GM21825 (cell line): ENCODE measurements at regions not wholly inside any gene's neighbourhood (a gene's known extent, or its start where the extent isn't known, plus 50 kb on each side); places are given as distances from the start of the nearest gene placed in this dataset.
"Not testable (repeated sequence)": the region's sequence is repeated elsewhere in the genome, so short reads cannot be mapped to it uniquely, and the experiment has no call there.

ENCODE experiments used
- ATAC-seq: cut with Tn5 transposase; IDR thresholded peaks from one replicate; pipeline ENCODE4 v1.9.1; 2021; ENCODE audit warnings: mild to moderate bottlenecking, moderate library complexity; ENCODE audit not compliant: unreplicated experiment

DNA sequence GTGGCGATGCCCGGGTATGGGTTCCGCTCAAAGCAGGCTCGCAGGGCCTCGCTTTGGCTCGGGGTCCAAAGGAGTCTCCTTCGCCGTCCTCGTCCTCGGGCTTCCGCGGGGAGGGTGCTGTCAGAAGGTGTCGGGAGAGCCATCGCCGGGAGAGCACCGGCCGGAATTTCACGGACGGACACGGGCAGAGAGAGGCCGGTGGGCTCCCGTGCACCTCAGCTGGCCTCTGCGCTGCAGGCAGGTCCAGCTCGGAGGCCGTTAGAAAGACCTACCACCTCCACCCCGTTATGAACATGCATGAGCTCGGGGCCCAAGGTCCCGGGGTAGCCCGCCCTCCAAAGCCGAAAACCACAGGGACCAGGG is 1846.0 kb upstream of the DEFB115 start:
- ATAC-seq: not testable (repeated sequence)

DNA sequence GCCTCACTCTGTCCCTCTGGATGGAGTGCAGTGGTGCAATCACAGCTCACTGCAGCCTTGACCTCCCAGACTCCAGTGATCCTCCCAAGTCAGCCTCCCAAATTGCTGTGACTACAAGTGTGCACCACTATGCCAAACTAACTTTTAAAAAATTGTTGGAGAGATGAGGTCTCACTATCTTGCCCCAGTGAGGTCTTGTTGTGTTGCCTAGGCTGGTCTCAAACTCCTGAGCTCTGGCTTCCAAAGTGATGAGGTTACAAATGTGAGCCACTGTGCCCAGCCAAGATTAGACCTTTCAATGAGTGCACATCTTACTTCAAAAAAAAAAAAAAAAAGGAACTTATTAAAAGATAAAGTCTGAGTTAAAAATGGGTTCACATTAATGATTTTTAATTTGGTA is 1838.1 kb upstream of the DEFB115 start:
- ATAC-seq: no peak

DNA sequence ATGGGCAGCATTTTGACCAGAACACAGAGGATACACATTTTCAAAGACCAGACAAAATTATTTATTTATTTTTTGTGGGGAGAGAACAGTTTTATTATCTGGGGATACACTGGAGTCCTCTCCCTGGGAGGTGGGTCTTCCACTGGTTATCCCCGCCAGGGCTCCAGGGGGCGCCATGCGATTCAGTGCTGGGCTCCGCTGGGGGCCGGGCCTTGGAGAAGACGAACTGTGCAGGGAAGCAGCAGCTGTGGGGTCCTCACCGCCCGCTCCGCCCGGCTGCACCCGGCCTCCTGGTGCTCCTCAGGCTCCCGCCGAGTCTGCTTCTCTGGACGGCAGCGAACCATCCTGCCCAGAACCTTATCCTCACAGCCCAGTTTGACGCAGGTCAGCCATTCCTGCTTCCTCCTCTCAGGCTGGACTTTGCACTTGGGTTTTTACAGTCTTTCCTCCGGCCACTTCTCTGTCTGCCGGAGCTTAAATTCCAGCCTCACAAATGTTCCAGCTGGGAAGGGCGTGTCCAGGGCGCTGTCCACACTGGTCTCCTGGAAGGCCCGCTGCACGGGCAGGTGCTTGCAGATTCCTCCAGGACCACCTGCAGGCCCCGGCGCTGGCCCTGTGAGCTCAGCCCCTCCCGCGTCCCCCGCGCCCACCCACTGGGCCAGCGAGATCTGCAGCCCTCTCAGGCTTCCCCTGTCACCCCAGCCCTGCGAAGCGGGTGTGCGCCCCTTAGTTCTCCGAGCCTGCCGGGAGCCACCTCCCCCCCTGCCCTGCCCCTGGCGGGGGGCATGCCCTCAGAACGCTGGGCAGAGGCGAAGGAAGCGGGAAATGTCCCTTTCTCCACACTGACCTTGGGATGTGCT is 1830.0 kb upstream of the DEFB115 start:
- no peak for ATAC-seq

DNA sequence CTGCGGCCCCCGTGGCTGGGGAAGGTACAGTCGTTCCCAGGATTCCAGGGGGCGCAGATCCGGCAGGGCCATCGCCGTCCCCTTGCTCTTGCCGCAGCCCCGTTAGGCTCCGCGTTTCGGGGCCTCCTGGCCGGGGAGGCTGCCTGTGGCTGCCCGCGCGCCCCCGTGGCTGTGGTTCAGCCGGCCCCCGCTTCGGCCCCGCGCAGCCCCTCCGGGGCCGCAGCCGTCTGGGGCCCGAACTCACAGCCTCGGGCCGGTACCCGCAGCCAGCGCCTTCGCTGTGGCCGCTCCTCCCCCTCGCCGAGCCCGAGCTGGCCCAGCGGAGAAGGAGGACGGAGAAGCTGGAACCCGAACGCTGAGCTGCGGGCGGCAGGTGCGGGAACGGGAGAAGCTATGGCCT is 1826.9 kb upstream of the DEFB115 start:
- no peak for ATAC-seq

DNA sequence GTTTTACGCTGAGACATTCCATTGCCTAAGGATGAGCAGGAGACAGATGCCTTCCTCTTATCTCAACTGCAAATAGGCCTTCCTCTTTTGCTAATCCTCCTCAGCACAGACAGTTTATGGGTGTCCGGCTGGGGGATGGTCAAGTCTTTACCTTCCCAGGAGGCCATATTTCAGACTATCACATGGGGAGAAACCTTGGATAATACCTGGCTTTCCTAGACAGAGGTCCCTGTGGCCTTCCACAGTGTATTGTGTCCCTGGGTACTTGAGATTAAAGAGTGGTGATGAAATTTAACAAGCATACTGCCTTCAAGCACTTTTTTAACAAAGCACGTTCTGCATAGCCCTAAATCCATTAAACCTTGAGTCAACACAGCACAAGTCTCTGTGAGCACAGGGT is 1816.7 kb upstream of the DEFB115 start:
- not testable (repeated sequence) for ATAC-seq

DNA sequence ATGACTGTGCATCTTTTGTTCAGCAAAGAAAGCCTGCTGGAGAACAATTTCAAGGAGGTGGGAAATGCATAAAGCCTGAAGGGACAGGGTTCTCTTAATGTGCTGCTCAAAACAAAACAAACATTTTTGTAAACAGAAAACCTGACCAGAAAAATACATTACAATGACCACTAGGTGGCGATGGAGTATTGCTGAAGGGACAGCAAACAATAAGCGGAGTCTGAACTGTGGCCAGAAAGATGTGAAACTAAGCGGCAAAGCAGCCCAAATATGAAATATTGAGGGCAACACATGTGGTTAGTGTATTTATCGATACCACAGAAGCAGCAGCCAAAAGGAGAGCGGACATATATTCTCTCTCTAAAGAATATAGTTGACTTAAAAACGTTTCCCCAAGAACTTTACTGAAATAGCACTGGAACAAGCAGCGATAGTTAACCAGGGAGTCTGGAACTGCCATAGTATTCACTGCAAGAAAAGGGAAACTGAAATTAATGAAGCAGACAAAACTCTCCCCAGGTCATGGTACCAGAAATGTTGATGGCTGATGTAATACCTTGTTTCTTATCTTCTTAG is 1814.2 kb upstream of the DEFB115 start:
- ATAC-seq: not testable (repeated sequence)

DNA sequence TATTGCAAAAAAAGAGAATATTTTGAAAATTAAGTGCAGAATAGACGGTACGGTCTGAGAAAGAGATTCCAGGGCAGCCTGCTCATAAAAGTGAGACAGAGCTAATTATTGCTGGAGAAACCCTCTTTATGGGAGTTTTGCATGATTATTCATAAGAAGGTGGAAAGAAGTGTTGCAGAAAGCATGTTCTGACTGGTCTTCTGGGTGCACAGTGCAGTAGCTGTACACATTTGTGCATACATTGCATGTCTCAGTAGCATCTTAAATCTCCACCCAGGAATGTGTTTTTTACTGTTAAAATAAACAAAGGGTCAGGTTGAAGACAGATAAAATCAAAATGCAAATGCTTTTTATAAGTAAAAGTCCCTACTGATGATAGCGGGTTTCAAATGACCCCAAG is 1813.6 kb upstream of the DEFB115 start:
- peak; percentile 90 for ATAC-seq

DNA sequence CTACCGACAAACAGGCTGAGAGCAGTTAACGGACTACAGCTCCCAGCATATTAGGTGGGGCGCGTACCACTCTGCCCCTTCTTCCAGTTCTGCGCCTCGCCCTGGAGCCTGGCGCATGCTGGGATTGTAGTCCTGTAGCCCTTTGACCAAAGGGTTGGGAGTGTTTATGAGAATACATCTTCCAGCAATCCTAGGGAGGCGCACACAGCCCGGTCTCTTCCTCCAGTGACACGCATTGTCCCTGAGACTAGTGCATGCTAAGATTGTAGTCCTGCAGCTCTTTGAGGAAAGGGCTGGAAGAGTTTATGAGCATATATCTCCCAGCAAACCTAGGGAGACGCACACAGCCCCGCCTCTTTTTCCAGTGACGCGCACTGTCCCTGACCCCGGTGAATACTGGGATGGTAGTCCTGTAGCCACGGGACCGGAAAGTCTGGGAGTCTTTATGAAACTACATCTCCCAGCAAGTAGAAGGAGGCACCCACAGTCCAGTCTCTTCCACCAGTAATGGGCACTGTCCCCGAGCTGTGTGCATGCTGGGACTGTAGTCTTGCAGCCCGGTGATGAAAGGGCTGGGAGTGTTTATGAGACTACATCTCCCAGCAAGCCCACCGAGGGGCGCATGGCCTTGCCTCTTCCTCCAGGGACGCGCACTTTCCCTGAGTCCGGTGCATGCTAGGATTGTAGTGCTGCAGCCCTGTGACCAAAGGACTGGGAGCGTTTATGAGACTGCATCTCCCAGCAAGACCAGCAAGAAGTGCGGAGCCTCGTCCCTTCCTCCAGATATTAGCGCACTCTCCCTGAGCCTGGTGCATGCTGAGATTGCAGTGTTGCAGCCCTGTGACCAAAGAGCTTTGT is 1812.2 kb upstream of the DEFB115 start:
- ATAC-seq: not testable (repeated sequence)

DNA sequence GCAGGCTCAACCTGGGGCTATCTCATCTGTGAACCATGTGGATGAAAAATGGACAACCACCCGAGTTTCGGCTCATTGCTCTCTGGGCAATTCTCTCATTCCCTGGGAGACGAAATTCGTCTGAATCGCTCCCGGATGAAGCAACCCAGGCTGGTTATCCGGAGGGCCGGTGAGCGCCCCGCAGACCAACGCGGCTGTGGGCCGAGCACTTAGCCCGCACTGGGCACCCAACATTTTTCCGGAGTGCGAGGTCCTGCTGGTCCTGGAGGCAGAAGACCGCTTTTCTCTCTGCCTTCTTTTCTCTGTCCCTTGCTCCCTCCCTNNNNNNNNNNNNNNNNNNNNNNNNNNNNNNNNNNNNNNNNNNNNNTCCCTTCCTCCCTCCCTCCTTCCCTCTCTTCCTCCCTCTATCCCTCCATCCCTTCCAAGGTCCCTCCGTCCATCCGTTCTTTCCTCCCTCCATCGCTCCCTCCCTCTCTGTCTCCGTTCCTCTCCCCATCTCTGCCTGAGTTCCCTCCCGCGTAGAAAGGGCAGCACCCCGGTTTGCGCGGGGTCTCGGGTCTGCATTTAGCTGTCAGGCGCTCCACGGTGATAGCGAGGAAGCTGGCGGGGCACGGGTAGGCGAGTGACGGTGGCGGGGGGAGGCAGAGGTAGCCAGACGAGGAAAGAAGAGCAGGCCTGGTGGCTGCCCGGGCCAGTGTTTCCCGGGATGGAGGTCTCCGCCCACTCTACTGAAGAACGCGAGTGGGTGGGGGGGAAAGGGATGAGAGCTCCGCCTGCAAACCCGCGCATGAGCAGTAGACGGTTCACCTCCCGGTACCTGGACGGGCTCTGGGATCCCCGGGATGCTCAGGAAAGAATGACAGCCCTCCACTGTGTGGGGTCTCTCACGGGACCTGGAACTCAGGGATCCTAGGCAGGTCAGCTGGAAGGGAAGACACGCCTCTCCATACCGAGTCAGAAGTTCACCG is 1809.7 kb upstream of the DEFB115 start:
- ATAC-seq: not testable (repeated sequence)

DNA sequence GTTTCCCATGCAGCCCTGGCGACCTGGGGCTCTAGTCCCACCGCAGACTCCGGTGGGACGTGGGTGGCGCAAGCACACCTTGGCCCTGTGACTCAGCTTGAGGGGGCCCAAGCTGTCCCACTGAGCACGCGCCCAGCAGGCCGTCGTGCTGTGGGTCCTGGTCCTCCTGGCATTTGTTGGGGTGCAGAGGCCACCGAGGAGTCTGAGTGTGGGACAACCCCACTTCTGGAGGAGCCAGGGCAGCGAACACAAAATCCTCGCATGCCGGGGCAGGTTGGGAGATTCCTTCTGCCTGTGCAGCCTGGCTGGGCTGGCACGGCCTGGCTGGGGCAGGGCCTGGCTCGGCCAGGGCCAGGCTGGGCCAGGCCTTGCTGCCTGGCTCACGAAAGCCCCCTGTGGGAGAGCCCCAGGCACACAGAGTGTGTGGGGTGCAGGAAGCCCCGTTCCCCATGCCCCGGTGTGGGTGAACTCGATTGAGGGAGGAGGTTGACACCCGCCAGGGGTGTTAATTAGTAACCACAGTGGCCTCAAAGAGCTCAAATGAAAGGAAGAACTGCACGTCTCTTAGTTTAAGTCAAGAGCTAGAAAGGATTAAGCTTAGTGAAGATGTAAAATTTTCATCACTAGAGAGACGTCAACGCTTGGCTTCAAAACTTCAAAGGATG is 1808.5 kb upstream of the DEFB115 start:
- no peak for ATAC-seq

DNA sequence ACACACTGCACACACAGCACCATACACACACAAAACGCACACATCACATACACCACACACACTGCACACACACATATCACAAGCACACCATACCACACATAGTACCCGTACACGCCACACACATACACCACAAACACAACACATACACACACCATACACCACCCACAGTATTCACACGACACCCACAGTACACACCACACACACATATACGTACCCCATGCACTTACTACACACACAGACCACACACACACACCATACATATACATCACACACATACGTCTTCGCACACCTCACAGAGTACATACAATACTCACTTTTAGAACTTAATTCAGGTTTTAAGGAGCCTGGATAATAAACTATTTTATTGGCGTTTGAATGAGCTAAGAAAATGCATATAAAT is 1805.3 kb upstream of the DEFB115 start:
- no peak for ATAC-seq

DNA sequence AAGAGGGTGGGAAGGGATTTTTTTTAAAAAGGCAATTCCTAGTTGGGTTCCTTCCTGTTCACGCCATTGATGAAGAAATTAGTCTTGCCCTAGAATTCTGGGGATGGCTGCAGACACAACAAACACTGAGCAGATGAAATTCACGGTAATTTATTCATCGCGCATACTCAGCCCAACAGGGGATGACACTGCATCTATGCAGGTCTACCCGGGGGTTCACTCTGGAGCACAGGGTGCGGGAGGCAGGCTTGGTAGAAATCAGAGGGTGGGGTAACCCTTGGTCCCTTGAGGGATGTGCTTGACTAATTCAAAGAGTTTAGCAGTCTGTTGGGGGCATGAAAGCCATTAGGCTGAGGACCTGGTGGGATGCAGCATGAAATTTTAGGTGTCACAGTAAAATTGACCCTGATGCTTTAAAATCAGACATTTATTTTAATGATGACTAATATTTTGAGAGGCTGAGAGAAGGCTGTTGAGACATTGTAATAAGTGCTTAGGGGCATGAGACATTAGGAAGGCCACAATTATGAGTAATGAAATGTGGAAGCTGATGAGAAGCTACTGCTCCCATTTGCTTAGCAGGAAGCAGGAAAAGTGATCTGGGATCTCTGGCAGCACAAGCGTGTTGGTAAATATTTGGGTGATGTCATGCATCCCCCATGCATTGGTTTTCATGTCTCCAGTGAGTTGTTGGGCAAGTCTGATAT is 1800.3 kb upstream of the DEFB115 start:
- ATAC-seq: not testable (repeated sequence)

DNA sequence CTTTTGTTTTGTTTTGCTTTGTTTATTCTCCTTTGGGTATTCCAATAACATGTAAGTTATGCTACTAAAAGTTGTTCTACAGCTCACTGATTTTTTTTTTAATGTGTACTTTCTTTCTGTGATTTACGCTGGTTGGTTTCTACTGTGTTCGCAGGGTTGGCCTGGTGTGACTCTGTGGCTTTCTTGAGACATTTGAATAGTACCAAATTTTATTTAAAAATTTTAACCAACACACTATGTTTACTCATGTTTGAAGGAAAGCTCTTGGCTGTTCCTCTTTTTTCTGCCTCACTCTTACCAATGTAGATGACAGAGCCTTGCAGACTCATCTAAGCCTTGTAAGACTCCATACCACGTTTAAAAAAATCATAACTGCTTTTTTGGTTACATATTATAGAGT is 1784.9 kb upstream of the DEFB115 start:
- no peak for ATAC-seq

DNA sequence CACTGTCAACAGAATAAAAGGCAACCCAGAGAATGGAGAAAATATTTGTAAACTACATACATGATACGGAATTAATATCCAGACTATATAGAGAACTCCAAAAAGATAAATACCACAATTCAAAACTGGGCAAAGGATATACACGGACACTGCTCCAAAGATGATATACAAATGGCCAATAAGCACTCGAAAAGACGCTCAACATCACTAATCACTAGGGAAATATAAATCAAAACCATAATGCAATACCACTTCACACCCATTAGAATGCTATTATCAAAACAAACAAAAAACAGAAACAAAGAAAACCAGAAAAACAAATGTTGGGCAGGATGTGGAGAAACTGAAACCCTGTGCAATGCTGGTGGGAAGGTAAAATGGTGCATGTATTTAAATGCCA is 1764.6 kb upstream of the DEFB115 start:
- ATAC-seq: not testable (repeated sequence)

DNA sequence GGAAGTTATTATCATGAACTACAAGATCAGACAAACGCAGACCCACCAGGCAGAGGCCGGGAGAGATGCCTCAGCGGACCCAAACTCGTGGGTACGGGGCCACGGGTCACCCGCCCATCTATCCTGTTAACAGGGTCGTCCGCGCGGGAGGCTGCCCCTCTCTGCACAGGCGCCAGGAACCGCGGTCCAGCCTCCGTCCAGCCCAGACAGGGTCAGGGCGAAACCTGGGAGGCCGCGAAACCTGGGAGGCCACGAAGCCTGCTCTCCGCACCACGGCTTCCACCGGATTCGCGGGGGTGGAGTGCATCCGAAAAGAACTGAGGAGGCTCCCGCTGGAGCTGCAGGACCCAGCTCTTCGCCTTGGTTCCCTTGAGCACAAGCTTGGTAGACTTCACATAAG is 1760.7 kb upstream of the DEFB115 start:
- not testable (repeated sequence) for ATAC-seq

DNA sequence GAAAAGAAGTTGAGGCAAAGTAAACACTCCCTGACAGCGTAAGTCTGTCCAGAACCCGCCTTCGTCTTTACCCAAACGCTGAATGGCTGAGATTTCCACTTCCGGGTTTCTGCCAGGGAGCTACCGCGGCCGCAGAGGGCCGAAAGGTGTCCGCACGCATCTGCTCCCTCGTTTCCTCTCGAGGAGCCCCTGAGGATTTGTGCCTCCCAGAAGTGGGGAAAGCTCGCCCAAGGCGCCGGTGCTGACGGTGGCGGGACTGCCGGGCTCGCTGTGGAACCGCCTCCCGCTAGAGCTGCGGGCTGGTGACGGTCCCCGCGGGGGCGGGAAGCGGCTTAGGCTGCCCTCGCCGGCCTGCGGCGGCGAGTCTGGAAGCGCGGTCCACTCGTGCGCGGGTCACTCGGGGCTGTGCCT is 1760.2 kb upstream of the DEFB115 start:
- ATAC-seq: no peak

DNA sequence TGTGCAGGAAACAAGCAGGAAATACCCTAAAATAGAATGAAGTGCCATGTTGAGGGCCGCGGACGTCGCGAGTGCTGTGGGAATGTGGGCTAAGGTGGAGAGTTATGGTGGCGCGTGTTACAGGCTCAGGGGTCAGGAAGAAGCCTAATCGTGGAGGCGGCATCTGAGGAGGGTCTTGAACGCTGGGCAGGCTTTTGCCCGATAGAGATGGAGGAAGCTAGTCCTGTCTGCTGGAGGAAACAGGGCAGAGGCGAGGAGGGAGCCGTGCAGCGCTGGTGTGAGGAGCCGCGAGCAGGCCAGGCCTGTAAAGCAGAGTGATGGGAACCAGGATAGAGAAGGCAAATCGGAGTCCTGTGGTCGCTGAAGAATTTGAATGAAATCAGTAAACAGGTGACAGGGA is 1759.8 kb upstream of the DEFB115 start:
- not testable (repeated sequence) for ATAC-seq

DNA sequence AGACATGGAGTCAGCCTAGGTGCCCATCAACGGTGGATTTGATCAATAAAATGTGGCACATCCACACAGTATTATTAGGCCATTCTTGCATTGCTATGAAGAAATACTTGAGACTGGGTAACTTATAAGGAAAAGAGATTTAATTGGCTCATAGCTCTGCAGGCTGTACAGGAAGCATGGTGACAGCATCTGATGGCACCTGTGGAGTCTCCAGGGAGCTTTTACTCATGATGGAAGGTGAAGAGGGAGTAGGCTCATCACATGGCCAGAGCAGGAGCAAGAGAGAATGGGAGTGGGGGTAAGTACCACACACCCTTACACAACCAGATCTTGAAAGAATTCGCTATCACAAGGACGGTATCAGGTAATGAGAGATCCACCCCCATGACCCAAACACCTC is 1756.7 kb upstream of the DEFB115 start:
- ATAC-seq: not testable (repeated sequence)

DNA sequence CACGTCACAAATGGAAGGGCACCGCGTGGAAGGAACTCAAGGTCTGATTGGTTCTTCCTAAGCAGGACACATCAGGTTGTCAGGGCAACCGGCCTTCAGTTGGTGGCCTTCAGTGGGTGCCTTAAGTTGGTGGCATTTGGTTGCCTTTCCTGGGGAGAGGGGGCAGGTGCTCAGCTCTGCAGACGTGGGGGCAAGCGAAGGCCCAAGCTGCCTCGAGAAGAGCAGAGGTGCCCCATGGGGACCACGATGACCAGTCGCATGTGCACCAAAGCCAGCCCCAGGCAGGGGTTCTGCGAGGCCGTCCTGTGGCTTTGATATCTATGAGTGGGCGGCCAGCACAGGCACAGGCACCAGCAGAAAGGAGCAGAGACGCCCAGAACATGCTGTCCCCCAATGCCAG is 1742.8 kb upstream of the DEFB115 start:
- not testable (repeated sequence) for ATAC-seq
